ENCODE measurements at regions not wholly inside any gene's neighbourhood (a gene's known extent, or its start where the extent isn't known, plus 50 kb on each side); places are given as distances from the start of the nearest gene placed in this dataset.

DNA sequence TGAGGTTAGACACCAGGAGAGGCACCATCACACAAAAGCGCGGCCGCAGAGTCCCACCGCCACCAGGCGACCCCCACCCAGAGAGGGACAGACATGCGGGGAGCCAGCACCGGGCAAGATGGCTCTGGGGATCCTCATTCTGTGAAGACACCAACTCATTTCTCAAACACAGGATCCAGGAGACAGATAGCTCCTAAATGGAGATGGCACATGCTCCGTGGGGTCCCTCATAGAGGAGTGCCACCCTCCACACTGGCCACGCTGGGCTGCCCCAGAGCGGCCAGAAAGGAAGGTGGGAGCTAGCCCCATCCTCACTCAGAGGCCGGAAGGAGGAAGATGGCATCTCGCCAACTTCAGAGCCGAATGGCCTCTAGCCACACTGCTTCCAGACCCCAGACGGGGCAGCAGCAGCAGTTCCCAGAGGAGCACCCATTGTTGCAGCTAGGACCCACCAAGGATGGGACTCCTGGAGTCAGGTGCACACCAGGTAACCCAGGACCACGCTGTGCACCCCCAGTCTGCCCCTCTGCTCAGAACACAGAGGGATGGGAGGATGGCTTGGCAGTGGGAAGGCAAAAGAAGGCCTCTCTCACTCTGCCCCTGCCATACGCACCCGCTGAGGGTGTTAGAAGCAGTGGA, 78.6 kb downstream of the ZIC5 start:
- DNase-seq (ENCODE audit: low read depth in 2 of 2) = no peak

DNA sequence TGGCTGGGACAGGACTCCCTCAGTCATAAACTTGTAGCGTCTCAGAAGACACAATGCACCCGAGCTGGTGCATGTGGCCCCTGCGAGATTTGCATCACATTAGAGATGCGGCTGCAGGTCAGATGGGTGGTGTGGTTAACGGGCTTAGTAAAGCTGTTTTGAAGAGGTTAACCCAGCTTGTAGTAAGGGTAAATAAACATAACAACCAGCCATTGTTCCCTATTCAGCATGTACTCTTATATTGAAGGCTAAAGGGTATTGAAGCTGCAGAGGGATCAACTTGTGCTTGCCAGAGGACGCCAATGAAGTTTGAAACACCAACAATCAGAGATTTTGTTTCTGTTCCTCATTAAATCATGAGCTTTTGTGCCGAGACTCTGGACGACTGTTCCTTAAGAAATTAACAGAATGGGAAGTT, 79.4 kb downstream of the ZIC5 start:
- no peak for DNase-seq (ENCODE audit: low read depth in 2 of 2)

DNA sequence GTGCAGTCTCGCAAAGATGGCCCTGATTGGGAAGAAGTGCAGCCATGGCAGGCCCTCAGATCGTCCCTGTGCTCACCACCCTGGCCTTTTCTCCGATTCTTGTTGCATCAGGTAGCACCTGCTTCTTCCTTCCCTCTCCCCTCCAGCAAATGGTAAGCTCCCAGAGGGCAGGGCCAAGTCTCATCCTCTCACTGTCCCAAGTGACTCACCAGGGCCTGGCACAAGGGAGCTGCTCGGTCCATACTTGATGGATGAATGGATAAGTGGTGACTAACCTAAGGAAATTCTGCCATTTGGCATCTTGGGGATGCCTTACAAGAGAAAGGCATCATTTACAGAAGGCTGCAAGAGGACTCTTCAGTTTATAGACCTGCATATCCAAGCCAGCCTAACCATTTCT, 84.9 kb downstream of the ZIC5 start:
- DNase-seq (ENCODE audit: low read depth in 2 of 2) = no peak

DNA sequence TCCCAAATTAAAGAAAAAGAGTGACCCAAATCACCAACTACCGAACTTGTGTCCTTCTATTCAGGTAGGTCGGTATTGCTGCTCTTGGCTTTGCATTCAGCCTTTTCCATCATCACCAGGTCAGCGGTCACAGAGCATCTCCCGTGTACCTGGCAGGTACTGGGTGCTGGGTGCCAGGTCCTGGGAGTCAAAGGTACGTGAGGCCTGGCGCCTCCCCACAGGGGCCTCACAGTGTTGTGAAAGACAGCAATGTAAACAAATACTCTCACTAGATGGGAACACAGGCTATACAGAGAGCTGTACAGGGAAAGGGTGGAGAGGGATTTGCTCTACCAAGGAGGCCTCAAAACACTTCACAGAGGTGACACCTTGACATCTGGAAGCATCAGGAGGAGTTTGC, 86.7 kb downstream of the ZIC5 start:
- DNase-seq (ENCODE audit: low read depth in 2 of 2) = no peak

DNA sequence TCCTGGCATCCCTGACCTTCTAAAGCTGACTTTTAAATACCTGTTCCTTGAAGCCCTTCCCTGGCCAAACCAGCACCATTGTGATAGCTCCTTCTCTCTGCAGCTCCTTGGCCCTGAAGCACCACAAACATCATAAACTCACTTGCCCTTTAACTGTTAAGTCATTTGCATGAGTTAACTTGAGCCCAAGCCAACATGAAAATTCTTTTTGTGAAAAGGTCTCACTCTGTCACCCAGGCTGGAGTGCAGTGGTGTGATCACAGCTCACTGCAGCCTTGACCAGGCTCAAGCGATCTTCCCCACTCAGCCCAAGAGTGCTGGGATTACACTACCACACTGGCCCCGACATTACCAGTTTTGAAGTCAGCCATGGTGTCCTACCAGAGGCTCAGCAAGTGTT, 87.8 kb downstream of the ZIC5 start:
- no peak for DNase-seq (ENCODE audit: low read depth in 2 of 2)

DNA sequence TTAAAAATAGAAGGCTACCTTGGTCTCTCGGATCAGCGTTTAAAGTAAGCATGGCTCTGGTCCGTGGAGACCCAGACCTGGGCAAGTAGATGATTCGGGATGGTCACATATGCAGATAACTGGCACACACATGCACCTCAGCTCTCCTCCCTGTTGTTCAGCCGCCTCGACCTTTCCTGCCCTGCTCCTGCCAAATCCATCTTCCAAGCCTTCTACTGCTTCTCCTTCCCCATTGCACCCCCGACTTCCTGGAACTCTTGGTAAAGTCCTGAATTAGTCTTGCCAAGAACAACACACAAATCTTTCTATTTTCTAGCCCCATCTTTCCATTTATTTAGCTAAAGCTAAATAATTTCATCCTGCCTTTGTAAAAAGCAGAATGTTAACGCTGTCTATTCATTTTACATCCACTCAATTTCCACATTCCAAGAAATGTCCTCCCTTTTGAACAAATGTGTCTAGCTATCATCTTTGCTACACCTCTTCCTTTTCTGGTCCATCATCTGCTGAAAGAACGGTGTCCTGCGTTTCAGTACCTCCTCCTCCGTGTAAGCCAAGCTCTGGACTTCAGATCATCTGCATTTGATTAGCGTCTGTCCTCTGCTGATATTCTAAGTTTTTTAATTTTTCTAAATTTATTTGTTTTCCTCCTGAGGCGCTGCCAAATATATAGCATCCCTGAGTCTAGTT, 92.5 kb downstream of the ZIC5 start:
- DNase-seq (ENCODE audit: low read depth in 2 of 2) = no peak

DNA sequence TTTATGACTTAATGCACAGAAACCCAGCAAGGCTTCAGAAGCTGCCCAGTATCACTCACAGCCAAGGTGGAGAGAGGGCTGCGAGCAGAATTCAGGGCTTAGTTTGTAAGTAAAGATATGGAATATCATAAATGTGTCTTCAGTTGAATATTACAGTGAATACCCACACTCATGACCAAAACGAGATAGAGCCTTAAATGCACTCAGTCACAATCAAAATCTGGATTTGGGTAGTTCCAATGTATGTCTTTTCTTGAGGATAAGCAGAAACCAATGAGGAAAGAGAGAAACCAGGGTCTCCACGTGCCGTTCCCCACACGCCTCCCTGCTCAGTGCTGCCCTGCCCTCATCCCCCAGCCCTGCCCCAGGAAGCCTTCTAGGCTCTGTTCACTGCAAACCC, 94.9 kb downstream of the ZIC5 start:
- no peak for DNase-seq (ENCODE audit: low read depth in 2 of 2)

DNA sequence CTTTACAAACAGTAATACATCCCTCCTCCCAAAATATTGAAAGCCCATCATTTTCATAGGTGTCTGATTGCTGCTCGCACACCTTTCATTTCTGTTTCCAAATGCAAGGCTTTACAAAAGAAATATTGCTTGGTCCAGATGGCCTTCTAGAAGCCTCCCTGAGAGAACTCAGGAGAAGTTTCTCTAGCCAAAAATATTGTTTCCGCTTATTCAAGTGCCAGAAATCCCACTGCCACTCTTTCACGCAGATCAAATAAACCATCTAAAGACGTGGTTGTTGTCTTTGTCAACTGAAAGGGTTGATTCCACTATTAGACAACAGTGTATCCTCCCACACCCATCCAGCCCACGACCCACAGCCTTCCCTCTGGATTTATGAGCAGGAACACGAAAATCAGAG, 96.2 kb downstream of the ZIC5 start:
- DNase-seq (ENCODE audit: low read depth in 2 of 2) = no peak

DNA sequence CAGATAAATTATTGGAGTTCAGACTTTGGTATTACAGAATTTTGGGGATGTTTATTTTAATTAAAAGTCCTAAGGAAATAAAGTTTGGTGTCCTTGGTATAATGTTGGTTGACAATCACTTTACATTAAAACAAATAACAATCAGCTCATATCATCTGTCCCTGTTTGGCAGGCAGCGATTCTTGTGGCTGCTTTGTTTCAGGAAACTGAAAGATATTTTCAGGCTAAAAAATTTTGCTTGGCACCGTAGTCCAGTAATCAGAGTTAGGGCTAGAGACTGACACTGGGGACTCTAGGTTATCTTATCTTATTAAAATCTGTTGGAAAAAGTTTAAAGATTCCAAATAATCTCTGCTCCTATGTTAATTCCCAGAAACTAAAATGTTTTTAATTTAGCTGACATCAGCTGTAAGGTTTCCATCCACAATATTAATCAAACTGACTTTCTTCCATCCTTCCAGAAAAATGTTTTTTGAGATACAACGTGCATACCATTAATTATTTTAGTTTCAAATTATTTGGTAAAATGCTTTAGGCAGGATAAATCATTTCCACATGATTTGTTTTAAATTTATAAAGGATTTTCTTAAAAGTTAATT, 97.6 kb downstream of the ZIC5 start:
- no peak for DNase-seq (ENCODE audit: low read depth in 2 of 2)

DNA sequence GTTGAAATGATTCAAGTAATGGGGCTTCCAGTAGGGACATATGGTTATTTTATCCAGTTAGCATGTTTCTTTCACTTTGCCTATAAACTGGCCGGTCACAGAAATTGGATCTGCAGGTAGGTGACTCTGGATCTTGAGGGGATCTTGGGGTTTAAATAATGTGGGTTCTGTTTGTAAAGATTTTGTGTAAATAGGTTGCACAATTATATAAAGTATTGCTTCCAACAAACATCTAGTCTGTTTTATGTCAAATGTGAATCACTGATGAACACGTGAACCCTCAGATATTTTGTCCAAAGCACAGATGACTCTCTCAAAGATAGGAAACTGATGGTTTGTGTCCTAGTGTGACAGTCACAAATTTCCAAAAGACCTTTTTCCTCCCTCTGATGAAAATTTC, 98.4 kb downstream of the ZIC5 start:
- no peak for DNase-seq (ENCODE audit: low read depth in 2 of 2)

DNA sequence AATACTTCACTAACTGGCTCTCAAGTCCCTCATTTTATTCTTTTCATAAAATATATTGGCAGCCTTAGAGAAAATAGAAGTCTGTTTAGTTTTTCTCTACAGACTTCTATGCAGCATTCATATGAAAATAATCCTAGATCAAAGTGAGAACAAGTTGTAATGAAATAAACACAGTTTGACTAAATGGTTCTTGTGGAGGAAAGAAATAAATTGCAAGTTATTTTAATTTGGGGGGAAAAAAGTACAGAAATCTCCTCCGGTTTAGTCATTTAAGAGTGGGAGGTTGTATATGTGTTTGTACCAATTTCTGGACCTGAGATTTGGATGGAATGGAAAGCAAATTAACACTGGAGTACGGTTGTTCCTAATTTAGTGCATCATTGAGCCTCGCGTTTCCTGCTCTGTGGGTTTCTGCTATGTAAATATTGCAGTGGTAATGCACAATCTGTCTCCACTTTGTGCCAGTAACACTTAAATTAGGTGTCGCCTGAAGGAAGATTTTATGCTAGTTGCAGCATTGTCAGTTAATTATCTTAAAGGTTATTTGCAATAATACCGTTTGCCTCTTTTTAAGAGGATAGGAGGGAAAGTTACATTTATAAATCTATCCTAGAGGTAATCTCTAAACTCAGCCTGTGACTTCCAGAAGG, 100.2 kb downstream of the ZIC5 start:
- no peak for DNase-seq (ENCODE audit: low read depth in 2 of 2)

DNA sequence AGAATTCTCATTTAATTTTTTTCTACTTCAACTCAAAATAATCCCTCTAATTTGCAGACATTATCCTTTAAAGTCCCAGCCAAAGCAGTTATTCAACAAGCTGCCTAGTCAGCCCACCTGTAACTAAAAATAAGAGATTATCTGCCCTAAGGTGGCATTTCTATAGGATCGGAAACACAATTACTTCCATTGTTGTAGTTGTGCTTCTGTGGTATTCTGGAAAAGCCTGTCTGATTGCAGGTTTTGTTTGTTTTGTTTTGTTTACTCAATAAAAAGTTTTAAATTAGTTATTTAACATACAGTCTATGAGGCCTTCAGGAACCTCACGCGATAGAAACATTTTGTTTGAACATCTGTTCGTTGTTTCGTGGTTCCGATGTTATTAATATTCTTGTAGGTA, 101.0 kb downstream of the ZIC5 start:
- no peak for DNase-seq (ENCODE audit: low read depth in 2 of 2)

DNA sequence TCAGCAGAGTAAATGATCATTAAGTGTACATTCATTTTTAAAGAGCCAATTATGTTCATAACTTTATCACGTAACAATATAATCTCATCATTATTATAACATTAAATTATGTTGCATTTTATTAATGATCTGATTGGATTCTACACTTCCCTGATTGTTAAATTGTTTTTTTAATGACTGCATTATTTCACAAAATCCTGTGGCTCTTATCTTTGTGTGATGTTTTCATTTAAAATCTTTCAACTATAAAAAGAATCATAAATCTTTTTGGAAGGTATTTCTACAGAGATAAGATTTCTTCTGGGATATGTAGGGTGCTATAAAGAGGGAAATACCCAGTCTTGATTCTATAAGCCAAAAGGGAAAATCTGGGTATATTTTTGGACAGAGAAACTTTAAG, 101.7 kb downstream of the ZIC5 start:
- DNase-seq (ENCODE audit: low read depth in 2 of 2) = no peak

DNA sequence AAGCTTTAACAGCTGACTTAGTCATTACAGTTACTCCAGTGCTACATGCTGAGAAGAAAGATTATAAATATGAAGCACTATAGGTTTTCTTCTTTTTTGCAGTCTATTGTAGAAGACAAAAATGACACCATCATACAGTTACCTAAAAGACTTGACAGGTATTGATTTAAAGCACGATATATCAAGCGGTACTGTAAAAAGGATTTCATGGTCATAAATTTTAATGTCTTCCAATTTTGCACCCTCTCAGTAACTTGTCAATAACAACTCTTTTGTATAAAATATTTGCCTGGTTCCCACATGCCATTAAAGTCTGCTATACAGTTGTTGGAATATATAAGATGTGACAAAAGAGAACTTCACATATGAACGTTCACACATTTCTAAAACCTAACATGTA, 102.8 kb downstream of the ZIC5 start:
- no peak for DNase-seq (ENCODE audit: low read depth in 2 of 2)

DNA sequence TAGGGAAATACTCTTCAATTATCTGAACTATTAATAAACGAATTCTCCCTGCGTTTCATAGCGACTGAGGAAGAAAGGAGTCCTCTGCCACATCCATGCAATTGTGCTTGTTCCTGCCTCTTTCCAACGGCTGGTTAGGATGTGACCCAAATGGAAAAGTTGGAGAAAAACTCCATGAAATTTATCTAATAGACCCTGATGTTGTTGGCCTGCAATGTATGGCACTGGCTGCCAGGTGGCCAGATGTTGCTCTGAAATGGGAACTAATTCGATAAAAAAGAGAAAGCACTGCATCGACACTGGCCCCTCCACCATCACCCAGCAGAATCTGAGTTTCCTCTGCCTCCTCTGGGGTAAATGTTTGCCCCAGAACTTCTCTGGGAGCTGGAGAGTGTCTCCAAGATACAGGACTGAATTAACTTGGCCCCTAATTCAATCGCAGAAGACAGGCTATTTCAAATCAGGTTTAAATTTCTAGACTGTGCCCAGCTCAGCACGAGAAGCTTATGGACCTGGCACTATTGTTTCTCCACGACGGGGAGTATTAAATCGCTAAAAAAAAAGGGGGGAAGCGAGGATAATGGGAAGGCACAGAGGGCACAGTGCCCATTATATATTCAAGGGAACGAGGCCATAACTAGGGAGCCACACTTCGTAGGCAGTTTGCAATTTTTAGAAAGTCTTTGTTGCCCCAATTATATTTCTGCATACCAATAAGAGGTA, 103.9 kb downstream of the ZIC5 start:
- DNase-seq (ENCODE audit: low read depth in 2 of 2) = no peak

DNA sequence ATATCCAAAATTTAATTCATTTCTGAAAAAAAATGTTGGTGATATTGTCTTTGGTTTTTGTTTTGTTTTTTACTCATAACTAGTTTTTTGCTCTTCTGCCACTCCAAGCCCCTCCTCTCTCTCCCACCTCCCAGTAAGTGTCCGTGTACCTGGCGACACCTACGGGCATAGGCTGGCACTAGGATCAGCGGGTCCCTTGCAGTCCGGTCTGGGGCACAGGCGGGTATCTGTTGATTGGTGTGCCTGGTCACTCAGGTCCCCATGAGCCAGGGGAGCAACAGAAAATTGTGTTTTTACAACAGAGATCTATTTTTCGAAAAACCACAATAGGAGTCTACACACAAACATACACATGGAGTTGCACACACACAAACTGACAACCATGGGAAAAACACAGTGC, 104.8 kb downstream of the ZIC5 start:
- DNase-seq (ENCODE audit: low read depth in 2 of 2) = no peak

DNA sequence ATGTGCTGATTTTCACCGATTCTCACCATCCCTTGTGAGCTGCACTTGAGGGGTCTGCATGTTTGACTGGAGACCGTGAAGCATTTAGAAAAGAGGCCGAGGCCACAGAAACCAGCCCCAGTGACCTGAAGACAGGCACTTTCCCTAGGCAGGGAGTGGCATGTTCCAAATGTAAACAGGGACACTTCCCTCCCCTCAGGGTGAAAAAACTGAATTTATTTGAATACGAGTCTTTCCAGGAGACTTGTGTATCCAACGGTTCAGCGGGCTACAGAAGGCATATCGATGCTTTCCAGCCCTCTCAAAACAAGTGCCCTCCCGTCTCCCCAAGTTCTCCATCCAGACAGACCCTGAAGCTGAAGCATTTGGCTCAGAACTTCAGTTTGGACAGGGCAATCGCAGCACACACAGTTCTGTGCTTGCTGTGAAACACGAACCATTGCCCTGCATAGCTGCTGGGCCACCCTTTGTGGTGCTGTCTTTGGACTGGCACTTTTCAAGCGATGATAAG, 106.1 kb downstream of the ZIC5 start:
- no peak for DNase-seq (ENCODE audit: low read depth in 2 of 2)

DNA sequence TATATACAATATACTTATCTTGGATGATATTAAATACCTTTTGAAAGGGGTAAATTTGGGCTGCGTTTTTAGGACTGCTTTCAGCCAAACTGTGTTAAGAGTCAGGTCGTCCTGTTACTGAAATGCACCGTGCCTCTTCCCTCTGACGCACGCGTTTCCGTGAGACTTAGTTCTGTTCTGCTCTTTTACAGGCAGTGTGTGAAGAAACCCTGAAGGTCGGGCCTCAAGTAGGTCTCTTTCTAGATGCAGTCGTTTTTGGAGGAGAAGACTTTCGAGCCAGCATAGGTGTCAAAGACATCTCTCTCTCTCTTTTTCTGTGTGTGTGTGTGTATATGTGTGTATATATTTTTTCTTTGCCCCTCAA, 107.0 kb downstream of the ZIC5 start:
- DNase-seq (ENCODE audit: low read depth in 2 of 2) = no peak

DNA sequence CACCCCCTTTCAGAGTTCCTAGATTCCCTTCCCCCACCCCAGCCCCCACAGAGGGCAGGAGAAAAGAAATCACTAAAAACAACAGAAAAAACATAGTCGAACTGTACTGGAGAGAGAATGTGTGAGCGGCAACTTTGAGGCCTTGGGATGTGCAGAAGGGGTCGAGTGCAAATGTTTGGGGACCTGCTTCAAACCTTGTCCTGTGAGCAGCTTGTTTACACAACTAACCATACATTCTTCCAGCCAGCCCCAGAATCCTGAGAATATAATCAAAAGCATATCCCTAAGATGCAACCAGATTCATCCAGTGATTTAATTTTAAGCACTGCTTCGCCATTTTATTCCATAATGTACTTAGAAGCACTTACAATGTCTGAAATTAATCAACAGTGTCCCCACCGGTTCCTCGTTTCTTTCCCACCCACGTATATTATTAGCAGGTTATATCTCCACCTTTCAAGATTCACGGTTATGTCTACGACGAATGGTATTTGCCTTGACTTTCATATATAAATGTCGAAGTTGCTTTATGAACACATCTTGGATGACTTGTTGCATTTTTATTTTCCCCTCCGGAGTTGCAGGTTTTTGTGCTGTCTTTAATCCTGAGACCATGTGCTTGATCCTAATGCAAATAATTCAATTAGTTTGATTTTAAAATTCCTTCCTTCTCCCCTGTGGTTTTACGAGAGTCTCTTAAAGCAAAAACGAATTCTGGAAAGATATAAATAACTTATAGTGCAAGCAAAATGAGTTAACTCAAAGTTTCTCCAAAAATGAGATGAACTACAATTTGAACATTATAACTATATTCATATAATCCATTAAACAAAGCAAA, 107.6 kb downstream of the ZIC5 start:
- no peak for DNase-seq (ENCODE audit: low read depth in 2 of 2)

DNA sequence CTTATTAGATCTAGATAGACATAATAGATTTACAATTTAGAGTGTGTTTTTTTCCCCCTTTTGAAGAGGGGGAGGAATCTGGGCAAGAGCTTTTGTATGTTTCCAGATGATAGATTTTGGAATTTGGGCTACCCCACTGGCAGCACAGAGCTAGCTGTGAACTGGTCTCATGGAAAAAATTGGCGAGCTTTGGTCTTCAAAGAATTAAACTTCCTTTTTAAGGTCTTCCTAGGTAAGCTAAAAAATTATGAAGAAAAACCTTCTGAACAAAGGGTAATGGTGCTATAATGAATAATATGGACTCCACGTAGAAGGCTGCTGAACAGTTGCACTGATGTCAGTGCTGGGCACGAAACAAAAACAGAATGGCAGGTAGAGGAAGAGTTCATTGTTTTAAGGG, 109.3 kb downstream of the ZIC5 start:
- DNase-seq (ENCODE audit: low read depth in 2 of 2) = no peak

DNA sequence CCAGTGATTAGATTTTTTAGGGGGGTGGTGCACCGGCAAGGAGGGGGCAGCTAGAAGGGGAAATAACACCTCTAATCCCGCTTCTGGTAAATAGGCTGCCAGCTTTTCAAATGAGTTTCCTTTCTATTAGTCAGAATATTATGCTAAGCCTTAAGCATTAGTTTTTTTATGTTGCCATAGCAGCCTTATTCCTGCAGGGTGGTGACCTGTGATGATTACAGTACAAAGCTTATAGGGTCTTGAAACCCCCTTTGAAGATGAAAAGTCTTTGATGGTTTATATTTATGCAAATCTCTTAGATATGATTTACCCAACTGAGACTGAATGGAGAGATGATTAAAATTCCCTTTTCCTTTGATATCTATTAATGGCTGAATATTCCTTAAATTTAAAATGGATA, 109.8 kb downstream of the ZIC5 start:
- DNase-seq (ENCODE audit: low read depth in 2 of 2) = no peak
